ENCODE measurements at regions not wholly inside any gene's neighbourhood (a gene's known extent, or its start where the extent isn't known, plus 50 kb on each side); places are given as distances from the start of the nearest gene placed in this dataset.

DNA sequence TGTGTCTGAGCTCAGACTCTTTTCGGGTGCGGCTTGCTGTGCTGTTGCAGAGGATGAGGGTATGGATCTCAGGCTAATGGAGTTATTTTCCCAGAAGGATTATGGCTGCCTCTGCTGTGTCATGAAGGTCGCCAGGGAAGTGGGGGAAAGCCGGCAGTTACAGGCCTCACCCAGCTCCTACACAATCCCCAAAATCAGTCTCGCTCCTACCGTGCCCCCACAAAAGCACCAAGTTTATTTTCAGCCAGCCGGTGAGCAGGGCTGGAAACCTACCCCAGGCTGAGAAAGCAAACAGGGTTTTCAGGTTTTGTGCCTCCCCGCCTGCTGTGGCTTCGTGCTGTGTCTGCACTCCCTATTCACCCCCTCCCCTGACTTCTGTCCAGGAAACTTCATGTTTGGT lies 113.3 kb downstream of the SLC24A2 start:
- H3K9ac ChIP-seq (ENCODE audit: control insufficient read depth, insufficient read depth, low read length) = no peak overlapping the region
- no peaks in the 10 kb centered on the region for H3K4me1 ChIP-seq (ENCODE audit: control insufficient read depth, insufficient read depth, low read length)
- ATAC-seq (no peak), FAIRE-seq (no peak), DNase-seq (ENCODE audit: low read depth, low spot score) (no peak)
- H3K36me3 ChIP-seq (ENCODE audit: control insufficient read depth in 2 of 2, insufficient read depth in 2 of 2, low read length in 1 of 2) = no peaks in the 10 kb centered on the region
- no peaks in the 10 kb centered on the region for H3K9me3 ChIP-seq (replicated peaks; ENCODE audit: control insufficient read depth, insufficient read depth, low read length)
- H2AFZ ChIP-seq (ENCODE audit: control insufficient read depth, low read depth, low read length) = no peak overlapping the region
- no peak overlapping the region for H3K4me3 ChIP-seq
- TF ChIP-seq YY1 (IDR thresholded peaks at IDR 0.05; ENCODE audit: low read depth, low read length) (no peak), NFYA (IDR thresholded peaks at IDR 0.05; ENCODE audit: borderline replicate concordance, low read depth, low read length) (no peak)
- ChIA-PET RAD21 (ENCODE audit: unreplicated experiment) (no interaction called here), POLR2A (no interaction called here), CTCF (no interaction called here), SMC1A (ENCODE audit: uncharacterized antibody, unreplicated experiment) (interaction anchor here (0.6 kb wide), 1 partner anchor 1050 kb away, joined by 3 read pairs; no protein-coding TSS in a partner anchor)
- intact Hi-C loops (cut with micrococcal nuclease; ENCODE audit: unreplicated experiment) = no loop called here
- H4K20me1 ChIP-seq (ENCODE audit: control insufficient read depth, insufficient read depth) = no peaks in the 10 kb centered on the region
- no peak overlapping the region for H3K27ac ChIP-seq (ENCODE audit: control insufficient read depth, insufficient read depth)
- 42% methylated on average over 9 of the region's 9 CpGs for WGBS (ENCODE audit: insufficient coverage, insufficient replicate concordance, low lambda C conversion rate, missing lambda C conversion rate)
- H3K79me2 ChIP-seq (ENCODE audit: control insufficient read depth, insufficient read depth, low read length) = no peaks in the 10 kb centered on the region
- BruUV-seq (replicated peaks) = no TSS peak
- in situ Hi-C loops (cut with MboI) = no loop called here
- no peak overlapping the region for H3K4me2 ChIP-seq (ENCODE audit: control insufficient read depth, insufficient read depth)
- no peaks in the 10 kb centered on the region; a peak in 1 of 4 replicates for H3K27me3 ChIP-seq (replicated peaks in 1 of 2; ENCODE audit: control insufficient read depth in 2 of 2, insufficient read depth in 2 of 2, low read length in 1 of 2)

DNA sequence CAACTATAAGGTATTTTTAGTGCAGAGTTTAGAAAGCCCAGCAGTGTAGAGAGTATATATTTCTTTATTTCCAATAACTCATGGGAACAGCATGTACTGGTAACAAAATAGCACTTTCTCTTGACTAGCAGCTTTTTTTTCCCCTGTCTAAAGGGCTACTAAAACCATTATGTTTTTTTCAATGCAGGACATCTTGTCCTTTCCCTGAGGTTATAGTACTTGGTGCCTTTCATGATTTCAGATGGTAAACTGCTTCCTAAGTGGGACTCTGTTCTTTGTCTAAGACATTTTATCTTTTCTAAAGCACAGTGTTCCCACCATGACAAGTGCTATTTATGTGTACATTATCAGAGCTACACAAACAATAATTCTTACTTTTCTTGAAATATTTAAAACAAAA lies 122.3 kb downstream of the SLC24A2 start:
- Histone ChIP-seq H3K4me3 (no peak overlapping the region), H3K9ac (ENCODE audit: control insufficient read depth, insufficient read depth, low read length) (no peak overlapping the region), H3K4me2 (ENCODE audit: control insufficient read depth, insufficient read depth) (no peak overlapping the region), H3K9me3 (replicated peaks; ENCODE audit: control insufficient read depth, insufficient read depth, low read length) (no peaks in the 10 kb centered on the region), H3K27ac (ENCODE audit: control insufficient read depth, insufficient read depth) (no peak overlapping the region), H2AFZ (ENCODE audit: control insufficient read depth, low read depth, low read length) (no peak overlapping the region), H3K27me3 (replicated peaks in 1 of 2; ENCODE audit: control insufficient read depth in 2 of 2, insufficient read depth in 2 of 2, low read length in 1 of 2) (no peaks in the 10 kb centered on the region), H3K36me3 (ENCODE audit: control insufficient read depth in 2 of 2, insufficient read depth in 2 of 2, low read length in 1 of 2) (no peaks in the 10 kb centered on the region), H3K4me1 (ENCODE audit: control insufficient read depth, insufficient read depth, low read length) (peaks cover 2% of the 10 kb centered on the region; the same call in 1 of the 2 replicates), H3K79me2 (ENCODE audit: control insufficient read depth, insufficient read depth, low read length) (no peaks in the 10 kb centered on the region), H4K20me1 (ENCODE audit: control insufficient read depth, insufficient read depth) (no peaks in the 10 kb centered on the region)
- in situ Hi-C loops (cut with MboI) = no loop called here
- ChIA-PET RAD21 (ENCODE audit: unreplicated experiment) (no interaction called here), POLR2A (interaction anchor here (0.6 kb wide), 1 partner anchor 538 kb away, joined by 3 read pairs; no protein-coding TSS in a partner anchor), SMC1A (ENCODE audit: uncharacterized antibody, unreplicated experiment) (interaction anchor here (0.6 kb wide), 1 partner anchor 54 kb away, joined by 3 read pairs; no protein-coding TSS in a partner anchor), CTCF (no interaction called here)
- FAIRE-seq (no peak), ATAC-seq (no peak), DNase-seq (ENCODE audit: low read depth, low spot score) (no peak)
- no TSS peak for BruUV-seq (replicated peaks)
- intact Hi-C loops (cut with micrococcal nuclease; ENCODE audit: unreplicated experiment) = no loop called here
- no peak for TF ChIP-seq NFYA (IDR thresholded peaks at IDR 0.05; ENCODE audit: borderline replicate concordance, low read depth, low read length)
- no peak for TF ChIP-seq SMC3 (IDR thresholded peaks at IDR 0.05; ENCODE audit: borderline replicate concordance, low read length)
- TF ChIP-seq ETV6 (conservative IDR thresholded peaks at IDR 0.05 in 1 of 2, IDR thresholded peaks at IDR 0.05 in 1 of 2; ENCODE audit: borderline replicate concordance in 1 of 2, low read depth in 1 of 2) = no peak
- no peak for TF ChIP-seq SP1 (IDR thresholded peaks at IDR 0.05; ENCODE audit: low read depth, low read length)
- TF ChIP-seq STAT3 (IDR thresholded peaks at IDR 0.05; ENCODE audit: low read depth, low read length) = no peak
- TF ChIP-seq, protein P1, sequence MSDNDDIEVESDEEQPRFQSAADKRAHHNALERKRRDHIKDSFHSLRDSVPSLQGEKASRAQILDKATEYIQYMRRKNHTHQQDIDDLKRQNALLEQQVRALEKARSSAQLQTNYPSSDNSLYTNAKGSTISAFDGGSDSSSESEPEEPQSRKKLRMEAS (IDR thresholded peaks at IDR 0.05; ENCODE audit: low read depth, low read length) = no peak
- no peak for TF ChIP-seq DPF2 (IDR thresholded peaks at IDR 0.05)
- TF ChIP-seq MXI1 (IDR thresholded peaks at IDR 0.05; ENCODE audit: low read depth, low read length) = no peak
- TF ChIP-seq NFYB (IDR thresholded peaks at IDR 0.05; ENCODE audit: insufficient read depth, low read depth, low read length) = no peak
- TF ChIP-seq, protein P2, sequence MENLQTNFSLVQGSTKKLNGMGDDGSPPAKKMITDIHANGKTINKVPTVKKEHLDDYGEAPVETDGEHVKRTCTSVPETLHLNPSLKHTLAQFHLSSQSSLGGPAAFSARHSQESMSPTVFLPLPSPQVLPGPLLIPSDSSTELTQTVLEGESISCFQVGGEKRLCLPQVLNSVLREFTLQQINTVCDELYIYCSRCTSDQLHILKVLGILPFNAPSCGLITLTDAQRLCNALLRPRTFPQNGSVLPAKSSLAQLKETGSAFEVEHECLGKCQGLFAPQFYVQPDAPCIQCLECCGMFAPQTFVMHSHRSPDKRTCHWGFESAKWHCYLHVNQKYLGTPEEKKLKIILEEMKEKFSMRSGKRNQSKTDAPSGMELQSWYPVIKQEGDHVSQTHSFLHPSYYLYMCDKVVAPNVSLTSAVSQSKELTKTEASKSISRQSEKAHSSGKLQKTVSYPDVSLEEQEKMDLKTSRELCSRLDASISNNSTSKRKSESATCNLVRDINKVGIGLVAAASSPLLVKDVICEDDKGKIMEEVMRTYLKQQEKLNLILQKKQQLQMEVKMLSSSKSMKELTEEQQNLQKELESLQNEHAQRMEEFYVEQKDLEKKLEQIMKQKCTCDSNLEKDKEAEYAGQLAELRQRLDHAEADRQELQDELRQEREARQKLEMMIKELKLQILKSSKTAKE (IDR thresholded peaks at IDR 0.05; ENCODE audit: low read depth, poor library complexity, severe bottlenecking) = no peak
- TF ChIP-seq KDM1A (IDR thresholded peaks at IDR 0.05; ENCODE audit: borderline replicate concordance) = no peak
- TF ChIP-seq, protein P3, sequence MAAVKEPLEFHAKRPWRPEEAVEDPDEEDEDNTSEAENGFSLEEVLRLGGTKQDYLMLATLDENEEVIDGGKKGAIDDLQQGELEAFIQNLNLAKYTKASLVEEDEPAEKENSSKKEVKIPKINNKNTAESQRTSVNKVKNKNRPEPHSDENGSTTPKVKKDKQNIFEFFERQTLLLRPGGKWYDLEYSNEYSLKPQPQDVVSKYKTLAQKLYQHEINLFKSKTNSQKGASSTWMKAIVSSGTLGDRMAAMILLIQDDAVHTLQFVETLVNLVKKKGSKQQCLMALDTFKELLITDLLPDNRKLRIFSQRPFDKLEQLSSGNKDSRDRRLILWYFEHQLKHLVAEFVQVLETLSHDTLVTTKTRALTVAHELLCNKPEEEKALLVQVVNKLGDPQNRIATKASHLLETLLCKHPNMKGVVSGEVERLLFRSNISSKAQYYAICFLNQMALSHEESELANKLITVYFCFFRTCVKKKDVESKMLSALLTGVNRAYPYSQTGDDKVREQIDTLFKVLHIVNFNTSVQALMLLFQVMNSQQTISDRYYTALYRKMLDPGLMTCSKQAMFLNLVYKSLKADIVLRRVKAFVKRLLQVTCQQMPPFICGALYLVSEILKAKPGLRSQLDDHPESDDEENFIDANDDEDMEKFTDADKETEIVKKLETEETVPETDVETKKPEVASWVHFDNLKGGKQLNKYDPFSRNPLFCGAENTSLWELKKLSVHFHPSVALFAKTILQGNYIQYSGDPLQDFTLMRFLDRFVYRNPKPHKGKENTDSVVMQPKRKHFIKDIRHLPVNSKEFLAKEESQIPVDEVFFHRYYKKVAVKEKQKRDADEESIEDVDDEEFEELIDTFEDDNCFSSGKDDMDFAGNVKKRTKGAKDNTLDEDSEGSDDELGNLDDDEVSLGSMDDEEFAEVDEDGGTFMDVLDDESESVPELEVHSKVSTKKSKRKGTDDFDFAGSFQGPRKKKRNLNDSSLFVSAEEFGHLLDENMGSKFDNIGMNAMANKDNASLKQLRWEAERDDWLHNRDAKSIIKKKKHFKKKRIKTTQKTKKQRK (IDR thresholded peaks at IDR 0.05; ENCODE audit: low read depth, low read length) = no peak
